ENCODE measurements at regions not wholly inside any gene's neighbourhood (a gene's known extent, or its start where the extent isn't known, plus 50 kb on each side); places are given as distances from the start of the nearest gene placed in this dataset.

- Histone ChIP-seq H3K4me3 (ENCODE audit: low read length) (no peak overlapping the region), H3K9me3 (ENCODE audit: control insufficient read depth, low read length) (no peaks in the 10 kb centered on the region), H3K4me1 (ENCODE audit: control insufficient read depth, insufficient read depth, low read length) (peaks cover 12% of the 10 kb centered on the region), H3K36me3 (ENCODE audit: control insufficient read depth, insufficient read depth, low read length) (no peaks in the 10 kb centered on the region), H3K9ac (ENCODE audit: low read length) (no peak overlapping the region), H3K27me3 (ENCODE audit: control insufficient read depth, insufficient read depth, low read length) (no peaks in the 10 kb centered on the region)
Observed at GRCh38 chr6:19331089-19331488, 506.1 kb upstream of the ID4 start.

DNA sequence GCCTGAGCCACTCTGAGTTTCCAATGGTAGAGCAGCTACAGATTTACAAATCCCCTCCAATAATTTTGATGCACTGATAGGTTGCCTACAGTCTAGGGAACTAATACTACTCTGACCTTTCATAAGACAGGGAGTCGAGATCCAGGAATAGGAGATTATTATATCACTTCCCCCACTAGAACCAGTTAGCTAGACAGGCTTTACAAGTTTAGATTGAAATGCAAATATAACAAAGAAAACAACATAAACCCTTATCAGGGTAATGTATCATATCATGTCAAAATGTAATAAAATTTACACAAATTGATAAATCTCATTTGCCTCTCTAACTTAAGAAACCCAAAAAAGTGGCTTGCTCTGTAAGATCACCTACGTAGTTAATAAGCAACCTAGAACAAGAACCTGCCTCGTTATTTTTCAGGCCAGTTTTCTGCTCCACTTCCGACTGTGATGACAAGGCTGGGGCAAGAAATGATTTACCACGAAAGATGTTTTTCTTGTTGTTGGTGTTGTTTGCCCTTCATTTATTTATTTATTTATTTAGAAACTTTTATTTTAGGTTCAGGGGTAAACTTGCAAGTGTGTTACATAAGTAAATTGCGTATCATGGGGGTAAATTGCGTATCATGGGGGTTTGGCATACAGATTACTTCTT lies 504.2 kb upstream of the ID4 start:
- Histone ChIP-seq H3K9ac (ENCODE audit: low read length) (no peak overlapping the region), H3K9me3 (ENCODE audit: control insufficient read depth, low read length) (no peaks in the 10 kb centered on the region), H3K27me3 (ENCODE audit: control insufficient read depth, insufficient read depth, low read length) (no peaks in the 10 kb centered on the region), H3K4me1 (ENCODE audit: control insufficient read depth, insufficient read depth, low read length) (peaks cover 12% of the 10 kb centered on the region), H3K36me3 (ENCODE audit: control insufficient read depth, insufficient read depth, low read length) (no peaks in the 10 kb centered on the region), H3K4me3 (ENCODE audit: low read length) (no peak overlapping the region)

GRCh38 chr6:19333936-19334335 lies 503.2 kb upstream of the ID4 start:
- H3K27me3 ChIP-seq (ENCODE audit: control insufficient read depth, insufficient read depth, low read length): no peaks in the 10 kb centered on the region
- H3K36me3 ChIP-seq (ENCODE audit: control insufficient read depth, insufficient read depth, low read length): no peaks in the 10 kb centered on the region
- H3K9ac ChIP-seq (ENCODE audit: low read length): no peak overlapping the region
- H3K9me3 ChIP-seq (ENCODE audit: control insufficient read depth, low read length): no peaks in the 10 kb centered on the region
- H3K4me3 ChIP-seq (ENCODE audit: low read length): no peak overlapping the region
- H3K4me1 ChIP-seq (ENCODE audit: control insufficient read depth, insufficient read depth, low read length): peaks cover 12% of the 10 kb centered on the region

GRCh38 chr6:19336579-19336978 lies 500.6 kb upstream of the ID4 start:
- no peaks in the 10 kb centered on the region for H3K36me3 ChIP-seq (ENCODE audit: control insufficient read depth, insufficient read depth, low read length)
- H3K9ac ChIP-seq (ENCODE audit: low read length): no peak overlapping the region
- no peaks in the 10 kb centered on the region for H3K9me3 ChIP-seq (ENCODE audit: control insufficient read depth, low read length)
- peaks cover 10% of the 10 kb centered on the region for H3K4me1 ChIP-seq (ENCODE audit: control insufficient read depth, insufficient read depth, low read length)
- no peak overlapping the region for H3K4me3 ChIP-seq (ENCODE audit: low read length)
- no peaks in the 10 kb centered on the region for H3K27me3 ChIP-seq (ENCODE audit: control insufficient read depth, insufficient read depth, low read length)

DNA sequence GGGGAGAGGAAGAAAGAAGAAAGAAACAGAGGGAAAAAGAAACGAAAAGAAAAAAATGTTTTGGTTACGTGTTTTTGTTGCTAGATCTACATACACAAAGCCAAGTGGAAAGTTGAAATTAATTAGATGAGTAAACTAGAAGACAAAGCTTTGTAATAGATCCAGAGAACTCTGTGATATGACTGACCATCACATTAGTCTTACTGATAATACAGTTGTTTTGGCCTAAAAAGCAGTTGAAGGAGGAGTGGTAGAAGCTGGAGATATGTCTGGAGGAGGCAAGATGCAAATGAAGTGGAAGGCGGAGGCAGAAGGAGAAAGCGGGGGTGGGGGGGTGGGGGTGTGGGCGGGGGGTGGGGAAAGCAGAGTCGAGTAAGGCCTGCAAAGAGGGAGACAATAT lies 500.1 kb upstream of the ID4 start:
- peaks cover 6% of the 10 kb centered on the region for H3K4me1 ChIP-seq (ENCODE audit: control insufficient read depth, insufficient read depth, low read length)
- H3K9me3 ChIP-seq (ENCODE audit: control insufficient read depth, low read length): no peaks in the 10 kb centered on the region
- no peaks in the 10 kb centered on the region for H3K36me3 ChIP-seq (ENCODE audit: control insufficient read depth, insufficient read depth, low read length)
- H3K4me3 ChIP-seq (ENCODE audit: low read length): no peak overlapping the region
- H3K27me3 ChIP-seq (ENCODE audit: control insufficient read depth, insufficient read depth, low read length): no peaks in the 10 kb centered on the region
- no peak overlapping the region for H3K9ac ChIP-seq (ENCODE audit: low read length)

DNA sequence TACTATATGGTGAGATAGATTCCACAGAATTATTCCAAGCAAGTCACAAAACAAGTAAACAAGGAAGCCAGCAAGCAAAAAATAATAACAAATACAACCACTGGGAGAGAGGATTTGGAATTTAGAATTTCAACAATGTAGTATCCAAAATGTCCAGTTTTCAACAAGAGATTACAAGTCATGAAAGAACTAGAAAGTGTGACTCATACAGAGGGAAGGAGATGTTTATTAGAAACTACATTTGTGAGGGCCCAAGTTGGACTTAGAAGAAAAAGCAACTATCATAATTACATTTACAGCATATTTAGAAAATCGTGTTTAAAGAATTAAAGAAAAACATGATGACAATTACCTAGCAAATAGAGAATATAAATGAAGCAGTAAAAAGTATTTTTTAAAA lies 494.6 kb upstream of the ID4 start:
- no peaks in the 10 kb centered on the region for H3K36me3 ChIP-seq (ENCODE audit: control insufficient read depth, insufficient read depth, low read length)
- no peaks in the 10 kb centered on the region for H3K9me3 ChIP-seq (ENCODE audit: control insufficient read depth, low read length)
- no peak overlapping the region for H3K4me3 ChIP-seq (ENCODE audit: low read length)

GRCh38 chr6:19349429-19349828 lies 487.7 kb upstream of the ID4 start:
- Histone ChIP-seq H3K4me3 (ENCODE audit: low read length) (no peak overlapping the region), H3K4me1 (ENCODE audit: control insufficient read depth, insufficient read depth, low read length) (no peaks in the 10 kb centered on the region), H3K9me3 (ENCODE audit: control insufficient read depth, low read length) (no peaks in the 10 kb centered on the region), H3K36me3 (ENCODE audit: control insufficient read depth, insufficient read depth, low read length) (no peaks in the 10 kb centered on the region), H3K27me3 (ENCODE audit: control insufficient read depth, insufficient read depth, low read length) (no peaks in the 10 kb centered on the region), H3K9ac (ENCODE audit: low read length) (no peak overlapping the region)

More for the DNA sequence above, 494.6 kb upstream of the ID4 start:
- Histone ChIP-seq H3K4me1 (ENCODE audit: control insufficient read depth, insufficient read depth, low read length) (no peaks in the 10 kb centered on the region), H3K9ac (ENCODE audit: low read length) (no peak overlapping the region), H3K27me3 (ENCODE audit: control insufficient read depth, insufficient read depth, low read length) (no peaks in the 10 kb centered on the region)

GRCh38 chr6:19354181-19354580 lies 483.0 kb upstream of the ID4 start:
- H3K27me3 ChIP-seq (ENCODE audit: control insufficient read depth, insufficient read depth, low read length): no peaks in the 10 kb centered on the region
- H3K4me3 ChIP-seq (ENCODE audit: low read length): no peak overlapping the region
- no peaks in the 10 kb centered on the region for H3K9me3 ChIP-seq (ENCODE audit: control insufficient read depth, low read length)
- H3K4me1 ChIP-seq (ENCODE audit: control insufficient read depth, insufficient read depth, low read length): no peaks in the 10 kb centered on the region
- no peak overlapping the region for H3K9ac ChIP-seq (ENCODE audit: low read length)
- no peaks in the 10 kb centered on the region for H3K36me3 ChIP-seq (ENCODE audit: control insufficient read depth, insufficient read depth, low read length)

GRCh38 chr6:19356692-19357091 lies 480.5 kb upstream of the ID4 start:
- Histone ChIP-seq H3K4me3 (ENCODE audit: low read length) (no peak overlapping the region), H3K9me3 (ENCODE audit: control insufficient read depth, low read length) (no peaks in the 10 kb centered on the region), H3K27me3 (ENCODE audit: control insufficient read depth, insufficient read depth, low read length) (no peaks in the 10 kb centered on the region), H3K4me1 (ENCODE audit: control insufficient read depth, insufficient read depth, low read length) (no peaks in the 10 kb centered on the region), H3K36me3 (ENCODE audit: control insufficient read depth, insufficient read depth, low read length) (no peaks in the 10 kb centered on the region), H3K9ac (ENCODE audit: low read length) (no peak overlapping the region)

DNA sequence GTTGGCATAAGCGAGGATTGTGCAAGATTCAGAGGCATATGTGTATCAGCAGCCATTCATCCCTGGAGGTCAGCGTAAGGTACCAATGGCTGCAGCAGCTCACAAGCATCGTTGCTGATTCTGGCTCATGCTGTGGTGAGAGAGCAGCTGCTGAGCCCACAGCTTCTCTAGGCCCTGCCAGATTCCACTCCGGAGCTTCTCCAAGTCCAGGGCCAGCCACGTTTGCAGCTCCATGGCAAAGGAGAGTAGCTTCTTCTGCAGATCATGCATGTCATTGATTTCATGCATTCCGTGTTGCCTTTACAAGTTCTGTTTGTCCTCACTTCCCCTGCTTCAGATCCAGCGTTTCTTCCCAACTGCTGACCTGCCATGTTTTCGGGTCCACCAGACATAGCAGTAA lies 474.8 kb upstream of the ID4 start:
- Histone ChIP-seq H3K9me3 (ENCODE audit: control insufficient read depth, low read length) (no peaks in the 10 kb centered on the region), H3K36me3 (ENCODE audit: control insufficient read depth, insufficient read depth, low read length) (no peaks in the 10 kb centered on the region), H3K4me3 (ENCODE audit: low read length) (no peak overlapping the region), H3K9ac (ENCODE audit: low read length) (no peak overlapping the region), H3K4me1 (ENCODE audit: control insufficient read depth, insufficient read depth, low read length) (no peaks in the 10 kb centered on the region), H3K27me3 (ENCODE audit: control insufficient read depth, insufficient read depth, low read length) (no peaks in the 10 kb centered on the region)

- Histone ChIP-seq H3K9ac (ENCODE audit: low read length) (no peak overlapping the region), H3K4me1 (ENCODE audit: control insufficient read depth, insufficient read depth, low read length) (no peaks in the 10 kb centered on the region), H3K9me3 (ENCODE audit: control insufficient read depth, low read length) (no peaks in the 10 kb centered on the region), H3K36me3 (ENCODE audit: control insufficient read depth, insufficient read depth, low read length) (no peaks in the 10 kb centered on the region), H3K27me3 (ENCODE audit: control insufficient read depth, insufficient read depth, low read length) (no peaks in the 10 kb centered on the region), H3K4me3 (ENCODE audit: low read length) (no peak overlapping the region)
Observed at GRCh38 chr6:19368511-19368910, 468.7 kb upstream of the ID4 start.

- no peak overlapping the region for H3K4me3 ChIP-seq (ENCODE audit: low read length)
- H3K4me1 ChIP-seq (ENCODE audit: control insufficient read depth, insufficient read depth, low read length): no peaks in the 10 kb centered on the region
- no peaks in the 10 kb centered on the region for H3K27me3 ChIP-seq (ENCODE audit: control insufficient read depth, insufficient read depth, low read length)
- no peaks in the 10 kb centered on the region for H3K36me3 ChIP-seq (ENCODE audit: control insufficient read depth, insufficient read depth, low read length)
- H3K9me3 ChIP-seq (ENCODE audit: control insufficient read depth, low read length): no peaks in the 10 kb centered on the region
- H3K9ac ChIP-seq (ENCODE audit: low read length): no peak overlapping the region
Observed at GRCh38 chr6:19369785-19370184, 467.4 kb upstream of the ID4 start.

- Histone ChIP-seq H3K36me3 (ENCODE audit: control insufficient read depth, insufficient read depth, low read length) (no peaks in the 10 kb centered on the region), H3K9me3 (ENCODE audit: control insufficient read depth, low read length) (no peaks in the 10 kb centered on the region), H3K4me3 (ENCODE audit: low read length) (no peak overlapping the region), H3K27me3 (ENCODE audit: control insufficient read depth, insufficient read depth, low read length) (no peaks in the 10 kb centered on the region), H3K4me1 (ENCODE audit: control insufficient read depth, insufficient read depth, low read length) (no peaks in the 10 kb centered on the region), H3K9ac (ENCODE audit: low read length) (no peak overlapping the region)
Observed at GRCh38 chr6:19370831-19371230, 466.3 kb upstream of the ID4 start.

Data from mucosa of stomach (tissue), 1 donor.